KMS-11 (cell line): ENCODE measurements at regions not wholly inside any gene's neighbourhood (a gene's known extent, or its start where the extent isn't known, plus 50 kb on each side); places are given as distances from the start of the nearest gene placed in this dataset.

ENCODE experiments used
- H2AFZ ChIP-seq: fragments of 200-600 bp; sonication (generic); 2 replicates; pipeline ENCODE4 v1.6.1; 2016; ENCODE audit warnings: antibody characterized with exemption, mixed run types, low read depth
- H3K27ac ChIP-seq: fragments of 200-600 bp; sonication (generic); 2 replicates; pipeline ENCODE4 v1.6.1; 2016; ENCODE audit warnings: mild to moderate bottlenecking, mixed run types
- H3K27me3 ChIP-seq: fragments of 200-600 bp; sonication (generic); 2 replicates; pipeline ENCODE4 v1.6.1; 2017; ENCODE audit warnings: mild to moderate bottlenecking, low read depth, mixed run types, moderate library complexity; ENCODE audit not compliant: insufficient read depth
- H3K36me3 ChIP-seq: fragments of 200-600 bp; sonication (generic); 2 replicates; pipeline ENCODE4 v1.6.1; 2017; ENCODE audit warnings: mild to moderate bottlenecking, mixed run types; ENCODE audit not compliant: insufficient read depth
- H3K4me1 ChIP-seq: fragments of 200-600 bp; sonication (generic); 2 replicates; pipeline ENCODE4 v1.6.1; 2016; ENCODE audit warnings: mild to moderate bottlenecking, low read depth, mixed run types; ENCODE audit not compliant: poor library complexity, severe bottlenecking
- H3K4me2 ChIP-seq: fragments of 200-600 bp; sonication (generic); 2 replicates; pipeline ENCODE4 v1.7.0; 2016; ENCODE audit warnings: mild to moderate bottlenecking, mixed run types
- H3K4me3 ChIP-seq: fragments of 200-600 bp; sonication (generic); IDR thresholded peaks from 2 replicates; pipeline ENCODE4 v1.6.1; 2017; ENCODE audit warnings: low read depth, low read length, mixed read lengths; ENCODE audit not compliant: insufficient read depth
- H3K79me2 ChIP-seq: fragments of 200-600 bp; sonication (generic); 2 replicates; pipeline ENCODE4 v1.6.1; 2016; ENCODE audit warnings: low read depth, mixed run types; ENCODE audit not compliant: insufficient read depth
- H3K9ac ChIP-seq: fragments of 200-600 bp; sonication (generic); 2 replicates; pipeline ENCODE4 v1.6.1; 2016; ENCODE audit warnings: mild to moderate bottlenecking, mixed run types
- H4K20me1 ChIP-seq: fragments of 200-600 bp; sonication (generic); 2 replicates; pipeline ENCODE4 v1.6.1; 2016; ENCODE audit warnings: mild to moderate bottlenecking, mixed run types; ENCODE audit not compliant: insufficient read depth
- TF ChIP-seq, protein P1 (sequence below): fragments of 200-600 bp; sonication (generic); conservative IDR thresholded peaks from 2 replicates; pipeline ENCODE4 v1.6.1; 2017; ENCODE audit warnings: low read depth, mild to moderate bottlenecking, antibody characterized with exemption, low read length, moderate library complexity, mixed read lengths

GRCh38 chr14:22226381-22226780 is 362.6 kb downstream of the DAD1 start:
- TF ChIP-seq, protein P1, sequence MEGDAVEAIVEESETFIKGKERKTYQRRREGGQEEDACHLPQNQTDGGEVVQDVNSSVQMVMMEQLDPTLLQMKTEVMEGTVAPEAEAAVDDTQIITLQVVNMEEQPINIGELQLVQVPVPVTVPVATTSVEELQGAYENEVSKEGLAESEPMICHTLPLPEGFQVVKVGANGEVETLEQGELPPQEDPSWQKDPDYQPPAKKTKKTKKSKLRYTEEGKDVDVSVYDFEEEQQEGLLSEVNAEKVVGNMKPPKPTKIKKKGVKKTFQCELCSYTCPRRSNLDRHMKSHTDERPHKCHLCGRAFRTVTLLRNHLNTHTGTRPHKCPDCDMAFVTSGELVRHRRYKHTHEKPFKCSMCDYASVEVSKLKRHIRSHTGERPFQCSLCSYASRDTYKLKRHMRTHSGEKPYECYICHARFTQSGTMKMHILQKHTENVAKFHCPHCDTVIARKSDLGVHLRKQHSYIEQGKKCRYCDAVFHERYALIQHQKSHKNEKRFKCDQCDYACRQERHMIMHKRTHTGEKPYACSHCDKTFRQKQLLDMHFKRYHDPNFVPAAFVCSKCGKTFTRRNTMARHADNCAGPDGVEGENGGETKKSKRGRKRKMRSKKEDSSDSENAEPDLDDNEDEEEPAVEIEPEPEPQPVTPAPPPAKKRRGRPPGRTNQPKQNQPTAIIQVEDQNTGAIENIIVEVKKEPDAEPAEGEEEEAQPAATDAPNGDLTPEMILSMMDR = no peak
- Histone ChIP-seq H3K36me3 (no peaks in the 10 kb centered on the region), H3K27me3 (no peaks in the 10 kb centered on the region), H3K4me3 (no peak overlapping the region), H3K4me1 (no peaks in the 10 kb centered on the region), H3K79me2 (no peaks in the 10 kb centered on the region), H4K20me1 (no peaks in the 10 kb centered on the region), H3K4me2 (no peak overlapping the region), H3K27ac (no peak overlapping the region), H3K9ac (no peak overlapping the region), H2AFZ (no peak overlapping the region)

DNA sequence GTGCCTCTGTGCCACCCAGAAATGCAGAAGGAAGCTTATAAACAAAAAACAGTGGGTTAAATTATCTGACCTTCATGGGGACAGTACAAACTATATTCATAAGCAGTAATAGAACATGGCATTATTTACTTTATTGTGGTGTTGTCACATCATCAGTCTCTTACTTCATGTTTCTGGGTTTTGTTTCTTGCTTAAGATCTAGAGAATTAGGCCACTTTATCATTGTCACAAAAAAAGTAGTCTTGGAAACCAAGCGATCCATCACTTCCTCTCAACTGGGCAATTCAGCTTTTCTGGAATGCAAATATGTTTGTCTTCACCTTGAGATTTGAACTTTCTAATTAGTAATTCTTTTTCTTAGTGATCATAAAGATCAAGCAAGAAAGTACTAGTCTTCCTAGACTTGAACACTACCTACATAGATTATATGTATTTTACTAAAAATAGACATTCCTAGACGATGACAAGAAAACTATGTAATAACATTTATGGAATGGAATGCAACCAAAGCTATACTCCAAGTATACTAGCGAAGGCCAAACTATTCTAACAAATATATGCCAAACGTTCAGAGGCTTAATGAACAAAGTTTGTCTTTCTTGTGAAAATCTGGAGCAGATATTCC is 363.4 kb downstream of the DAD1 start:
- no peaks in the 10 kb centered on the region for H3K79me2 ChIP-seq
- H3K4me3 ChIP-seq = no peak overlapping the region
- H3K36me3 ChIP-seq = no peaks in the 10 kb centered on the region
- no peaks in the 10 kb centered on the region for H3K27me3 ChIP-seq
- H3K9ac ChIP-seq = no peak overlapping the region
- H3K4me1 ChIP-seq = no peaks in the 10 kb centered on the region
- H3K27ac ChIP-seq = no peak overlapping the region
- H4K20me1 ChIP-seq = no peaks in the 10 kb centered on the region
- TF ChIP-seq, protein P1 = no peak
- no peak overlapping the region for H2AFZ ChIP-seq
- H3K4me2 ChIP-seq = no peak overlapping the region

DNA sequence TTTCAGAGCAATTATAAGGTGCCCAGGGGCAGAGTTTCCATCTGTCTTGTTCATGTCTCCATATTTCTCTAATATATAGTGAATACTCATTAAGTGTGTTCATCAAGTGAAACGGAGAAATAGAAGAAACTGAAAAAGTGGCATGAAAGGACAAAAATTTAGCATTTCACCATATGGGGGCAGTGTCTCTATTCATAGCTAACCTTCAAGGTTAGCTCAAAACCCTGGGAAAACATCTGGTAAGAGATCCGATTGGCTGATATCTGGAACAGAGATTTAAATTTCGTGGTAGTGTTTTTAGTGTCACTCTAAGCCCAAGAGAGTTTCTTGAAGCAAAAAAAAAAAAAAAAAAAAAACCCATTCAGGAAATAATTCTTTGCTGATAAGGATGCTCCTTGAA is 367.5 kb downstream of the DAD1 start:
- Histone ChIP-seq H3K27ac (no peak overlapping the region), H3K4me3 (no peak overlapping the region), H3K79me2 (no peaks in the 10 kb centered on the region), H3K9ac (no peak overlapping the region), H3K4me2 (no peak overlapping the region), H2AFZ (no peak overlapping the region), H3K27me3 (no peaks in the 10 kb centered on the region), H3K36me3 (no peaks in the 10 kb centered on the region), H3K4me1 (no peaks in the 10 kb centered on the region), H4K20me1 (no peaks in the 10 kb centered on the region)
- TF ChIP-seq, protein P1 = peak; percentile 34; the same call in 1 of the 2 replicates

- Histone ChIP-seq H3K27me3 (no peaks in the 10 kb centered on the region), H3K27ac (no peak overlapping the region), H3K36me3 (no peaks in the 10 kb centered on the region), H2AFZ (no peak overlapping the region), H3K4me3 (no peak overlapping the region), H3K4me1 (no peaks in the 10 kb centered on the region), H3K79me2 (no peaks in the 10 kb centered on the region), H3K9ac (no peak overlapping the region), H3K4me2 (no peak overlapping the region), H4K20me1 (no peaks in the 10 kb centered on the region)
- TF ChIP-seq, protein P1 = no peak
These were observed 368.6 kb downstream of the DAD1 start for GRCh38 chr14:22220427-22220826.
